HL-60 (cell line): ENCODE measurements at regions not wholly inside any gene's neighbourhood (a gene's known extent, or its start where the extent isn't known, plus 50 kb on each side); places are given as distances from the start of the nearest gene placed in this dataset.

Experiments used
- DNase-seq, 2 experiments: peaks; one replicate each; pipeline ENCODE4 v3.0.0-alpha.2; 2010 to 2020; ENCODE audit warnings: low read depth in 1 of 2, low spot score in 1 of 2
- H3K27ac ChIP-seq: fragments of 250-450 bp; sonication (Bioruptor Pico); replicated peaks from 2 replicates; pipeline ENCODE4 v1.5.1; 2020; ENCODE audit warnings: mild to moderate bottlenecking, moderate library complexity
- H3K27me3 ChIP-seq: fragments of 250-450 bp; sonication (Bioruptor Pico); 2 replicates; pipeline ENCODE4 v1.5.1; 2021; ENCODE audit warnings: mild to moderate bottlenecking, moderate library complexity; ENCODE audit not compliant: insufficient read depth, poor library complexity, severe bottlenecking
- H3K4me3 ChIP-seq: replicated peaks from 2 replicates; pipeline ENCODE4 v1.5.1; 2011; ENCODE audit warnings: mild to moderate bottlenecking, control low read depth, low read length; ENCODE audit not compliant: insufficient read depth
- GABPA ChIP-seq: IDR thresholded peaks from 2 replicates; pipeline ENCODE4 v1.6.1; 2012; ENCODE audit warnings: low read depth
- POLR2AphosphoS5 ChIP-seq: IDR thresholded peaks from 2 replicates; pipeline ENCODE4 v1.6.1; 2012; ENCODE audit warnings: low read depth
- SPI1 ChIP-seq: IDR thresholded peaks from 2 replicates; pipeline ENCODE4 v1.6.1; 2012; ENCODE audit warnings: low read depth, mild to moderate bottlenecking, borderline replicate concordance
- TF ChIP-seq, protein P1 (sequence below): IDR thresholded peaks from one replicate; pipeline ENCODE4 v1.5.1; 2011; ENCODE audit warnings: low read length, control low read depth, inconsistent platforms; ENCODE audit not compliant: insufficient read depth
- TF ChIP-seq, protein P2 (sequence below): IDR thresholded peaks from 2 replicates; pipeline ENCODE4 v1.6.1; 2012; ENCODE audit warnings: low read depth; ENCODE audit not compliant: insufficient replicate concordance

DNA sequence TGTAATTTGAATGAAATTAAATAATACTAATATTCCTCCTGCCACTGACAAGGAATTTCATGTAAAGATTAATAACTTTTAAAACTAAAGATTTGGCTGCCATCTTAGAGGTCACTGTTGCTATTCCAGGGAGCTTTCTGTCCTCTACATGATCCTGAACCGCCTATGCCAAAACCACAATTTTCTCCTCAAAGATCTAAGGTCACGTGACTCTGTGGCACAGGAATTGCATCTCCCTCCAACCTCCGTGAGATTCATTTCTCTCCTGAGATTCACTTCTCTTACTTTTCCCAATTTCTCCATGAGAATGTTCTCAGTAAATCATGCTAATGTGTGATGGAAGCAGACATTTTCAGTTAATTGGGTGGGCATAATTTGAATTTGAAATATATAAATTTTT lies 379.6 kb upstream of the TSHZ2 start:
- TF ChIP-seq POLR2AphosphoS5: no peak
- no peak for TF ChIP-seq SPI1
- TF ChIP-seq, protein P1, sequence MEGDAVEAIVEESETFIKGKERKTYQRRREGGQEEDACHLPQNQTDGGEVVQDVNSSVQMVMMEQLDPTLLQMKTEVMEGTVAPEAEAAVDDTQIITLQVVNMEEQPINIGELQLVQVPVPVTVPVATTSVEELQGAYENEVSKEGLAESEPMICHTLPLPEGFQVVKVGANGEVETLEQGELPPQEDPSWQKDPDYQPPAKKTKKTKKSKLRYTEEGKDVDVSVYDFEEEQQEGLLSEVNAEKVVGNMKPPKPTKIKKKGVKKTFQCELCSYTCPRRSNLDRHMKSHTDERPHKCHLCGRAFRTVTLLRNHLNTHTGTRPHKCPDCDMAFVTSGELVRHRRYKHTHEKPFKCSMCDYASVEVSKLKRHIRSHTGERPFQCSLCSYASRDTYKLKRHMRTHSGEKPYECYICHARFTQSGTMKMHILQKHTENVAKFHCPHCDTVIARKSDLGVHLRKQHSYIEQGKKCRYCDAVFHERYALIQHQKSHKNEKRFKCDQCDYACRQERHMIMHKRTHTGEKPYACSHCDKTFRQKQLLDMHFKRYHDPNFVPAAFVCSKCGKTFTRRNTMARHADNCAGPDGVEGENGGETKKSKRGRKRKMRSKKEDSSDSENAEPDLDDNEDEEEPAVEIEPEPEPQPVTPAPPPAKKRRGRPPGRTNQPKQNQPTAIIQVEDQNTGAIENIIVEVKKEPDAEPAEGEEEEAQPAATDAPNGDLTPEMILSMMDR: no peak
- no peak for TF ChIP-seq GABPA
- TF ChIP-seq, protein P2, sequence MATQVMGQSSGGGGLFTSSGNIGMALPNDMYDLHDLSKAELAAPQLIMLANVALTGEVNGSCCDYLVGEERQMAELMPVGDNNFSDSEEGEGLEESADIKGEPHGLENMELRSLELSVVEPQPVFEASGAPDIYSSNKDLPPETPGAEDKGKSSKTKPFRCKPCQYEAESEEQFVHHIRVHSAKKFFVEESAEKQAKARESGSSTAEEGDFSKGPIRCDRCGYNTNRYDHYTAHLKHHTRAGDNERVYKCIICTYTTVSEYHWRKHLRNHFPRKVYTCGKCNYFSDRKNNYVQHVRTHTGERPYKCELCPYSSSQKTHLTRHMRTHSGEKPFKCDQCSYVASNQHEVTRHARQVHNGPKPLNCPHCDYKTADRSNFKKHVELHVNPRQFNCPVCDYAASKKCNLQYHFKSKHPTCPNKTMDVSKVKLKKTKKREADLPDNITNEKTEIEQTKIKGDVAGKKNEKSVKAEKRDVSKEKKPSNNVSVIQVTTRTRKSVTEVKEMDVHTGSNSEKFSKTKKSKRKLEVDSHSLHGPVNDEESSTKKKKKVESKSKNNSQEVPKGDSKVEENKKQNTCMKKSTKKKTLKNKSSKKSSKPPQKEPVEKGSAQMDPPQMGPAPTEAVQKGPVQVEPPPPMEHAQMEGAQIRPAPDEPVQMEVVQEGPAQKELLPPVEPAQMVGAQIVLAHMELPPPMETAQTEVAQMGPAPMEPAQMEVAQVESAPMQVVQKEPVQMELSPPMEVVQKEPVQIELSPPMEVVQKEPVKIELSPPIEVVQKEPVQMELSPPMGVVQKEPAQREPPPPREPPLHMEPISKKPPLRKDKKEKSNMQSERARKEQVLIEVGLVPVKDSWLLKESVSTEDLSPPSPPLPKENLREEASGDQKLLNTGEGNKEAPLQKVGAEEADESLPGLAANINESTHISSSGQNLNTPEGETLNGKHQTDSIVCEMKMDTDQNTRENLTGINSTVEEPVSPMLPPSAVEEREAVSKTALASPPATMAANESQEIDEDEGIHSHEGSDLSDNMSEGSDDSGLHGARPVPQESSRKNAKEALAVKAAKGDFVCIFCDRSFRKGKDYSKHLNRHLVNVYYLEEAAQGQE: no peak
- DNase-seq: no peak
- Histone ChIP-seq H3K27me3 (peaks cover 2% of the 10 kb centered on the region), H3K4me3 (no peak overlapping the region), H3K27ac (no peak overlapping the region)

DNA sequence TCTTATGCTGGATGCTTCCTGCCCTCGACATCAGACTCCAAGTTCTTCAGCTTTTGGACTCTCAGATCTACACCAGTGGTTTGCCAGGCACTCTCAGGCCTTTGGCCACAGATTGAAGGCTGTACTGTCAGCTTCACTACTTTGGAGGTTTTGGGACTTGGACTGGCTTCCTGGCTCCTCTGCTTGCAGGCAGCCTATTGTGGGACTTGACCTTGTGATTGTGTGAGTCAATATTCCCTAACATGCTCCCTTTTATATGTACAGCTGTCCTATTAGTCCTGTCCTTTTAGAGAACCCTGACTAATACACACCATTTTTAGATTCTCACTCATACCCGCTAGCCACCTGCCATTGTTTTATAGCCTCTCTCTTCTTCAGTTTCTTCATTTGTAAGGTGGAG lies 382.1 kb upstream of the TSHZ2 start:
- no peak overlapping the region for H3K4me3 ChIP-seq
- TF ChIP-seq GABPA: no peak
- H3K27me3 ChIP-seq: peaks cover 2% of the 10 kb centered on the region
- no peak for DNase-seq
- H3K27ac ChIP-seq: no peak overlapping the region

DNA sequence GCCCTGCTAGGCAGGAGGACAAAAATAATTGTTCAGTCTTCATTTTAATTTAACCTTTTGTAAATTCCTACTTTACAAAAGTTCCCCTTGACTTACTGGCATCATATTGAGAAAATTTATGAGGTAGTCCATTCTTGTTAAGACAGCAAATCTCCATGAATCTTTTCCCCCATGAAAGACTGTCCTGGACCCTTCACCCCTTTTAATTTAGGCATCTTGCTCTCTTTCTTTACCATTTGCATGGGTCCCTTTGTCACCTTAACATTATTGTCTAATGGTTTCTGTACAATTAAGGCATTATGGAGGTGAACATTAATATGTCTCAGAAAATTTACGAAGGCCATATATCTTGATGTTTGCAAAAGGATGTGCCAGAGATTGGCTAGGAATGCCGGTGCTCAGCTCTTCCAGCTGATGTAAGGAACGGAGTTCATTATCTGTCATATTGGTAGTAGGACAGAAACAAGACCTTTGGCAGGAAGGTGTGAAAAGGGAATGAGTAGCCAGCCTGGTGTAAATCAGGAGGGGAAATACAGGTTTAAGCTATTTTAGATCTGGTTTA lies 382.8 kb upstream of the TSHZ2 start:
- Histone ChIP-seq H3K4me3 (no peak overlapping the region), H3K27me3 (peaks cover 2% of the 10 kb centered on the region), H3K27ac (no peak overlapping the region)
- TF ChIP-seq SPI1: no peak
- TF ChIP-seq, protein P2: no peak
- TF ChIP-seq GABPA: no peak
- TF ChIP-seq, protein P1: no peak
- no peak for TF ChIP-seq POLR2AphosphoS5
- DNase-seq: no peak

DNA sequence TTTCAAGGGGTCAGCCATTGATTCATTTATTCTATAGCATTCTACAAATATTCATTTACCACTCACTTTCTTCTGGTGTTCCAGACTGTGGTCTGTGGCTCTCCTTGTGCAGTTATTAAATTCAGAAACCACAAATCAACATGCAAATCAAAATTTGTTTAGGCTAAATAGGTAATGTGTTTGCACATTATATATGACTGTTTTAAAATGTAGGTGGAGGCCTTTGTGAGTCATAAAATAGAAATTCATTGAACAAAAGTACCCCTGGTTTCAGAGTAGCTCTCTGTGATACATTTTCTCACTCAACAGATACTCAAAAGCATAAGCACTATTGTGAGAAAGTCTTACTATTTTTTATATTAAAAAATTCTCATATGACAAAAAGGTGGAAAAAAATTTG lies 385.5 kb upstream of the TSHZ2 start:
- TF ChIP-seq, protein P2: no peak
- TF ChIP-seq, protein P1: no peak
- TF ChIP-seq POLR2AphosphoS5 (no peak), GABPA (no peak), SPI1 (no peak)
- Histone ChIP-seq H3K4me3 (no peak overlapping the region), H3K27me3 (no peaks in the 10 kb centered on the region), H3K27ac (no peak overlapping the region)
- DNase-seq: no peak
